Stomach (tissue), 4 donors: ENCODE measurements at regions not wholly inside any gene's neighbourhood (a gene's known extent, or its start where the extent isn't known, plus 50 kb on each side); places are given as distances from the start of the nearest gene placed in this dataset.

ENCODE experiments used
- CTCF ChIP-seq, 7 experiments: fragments of 450-650 bp in 4 of 7; fragments of 200-600 bp in 3 of 7; sonication (generic) in 3 of 7; IDR thresholded peaks; one replicate each; pipeline ENCODE4 v1.5.1; 2016 to 2019; ENCODE audit warnings: antibody characterized with exemption in 7 of 7, control low read depth in 2 of 7, mild to moderate bottlenecking in 1 of 7
- EP300 ChIP-seq: sonication (generic); formaldehyde crosslinking; IDR thresholded peaks from one replicate; pipeline ENCODE4 v1.6.1; 2017; ENCODE audit warnings: antibody characterized with exemption
- POLR2A ChIP-seq, 4 donors: fragments of 450-650 bp; IDR thresholded peaks; one replicate each; pipeline ENCODE4 v1.6.1; 2016; ENCODE audit warnings: antibody characterized with exemption in 4 of 4, control low read depth in 2 of 4, mild to moderate bottlenecking in 1 of 4, moderate library complexity in 1 of 4
- POLR2AphosphoS5 ChIP-seq, 3 donors: sonication (generic); formaldehyde crosslinking; IDR thresholded peaks; one replicate each; pipeline ENCODE4 v1.6.1; 2016; ENCODE audit warnings: antibody characterized with exemption in 3 of 3

GRCh38 chr1:43038232-43038935, 79.7 kb upstream of the SLC2A1 start:
- TF ChIP-seq EP300 = no peak
- TF ChIP-seq CTCF (IDR thresholded peaks at IDR 0.05) = no peak
- no peak for TF ChIP-seq POLR2AphosphoS5 (IDR thresholded peaks at IDR 0.05)
- no peak for TF ChIP-seq POLR2A (IDR thresholded peaks at IDR 0.05)
